Liver (tissue), 8 donors: ENCODE measurements at regions not wholly inside any gene's neighbourhood (a gene's known extent, or its start where the extent isn't known, plus 50 kb on each side); places are given as distances from the start of the nearest gene placed in this dataset.

Experiments used
- DNase-seq: peaks from one replicate; pipeline ENCODE4 v3.0.0-alpha.2; 2017; ENCODE audit warnings: low spot score
- H3K27ac ChIP-seq, 2 donors: one replicate each; pipeline ENCODE4 v1.7.0; 2013; ENCODE audit warnings: inconsistent platforms in 2 of 2, low read length in 2 of 2, control low read depth in 1 of 2, low read depth in 1 of 2, mild to moderate bottlenecking in 1 of 2
- H3K27me3 ChIP-seq, 4 donors: one replicate each; pipeline versions ENCODE4 v1.6.1 to v1.7.0; 2013; ENCODE audit warnings: low read length in 3 of 4, inconsistent platforms in 1 of 4, mild to moderate bottlenecking in 1 of 4, moderate library complexity in 1 of 4; ENCODE audit not compliant: control insufficient read depth in 4 of 4, insufficient read depth in 4 of 4
- H3K36me3 ChIP-seq, 4 donors: one replicate each; pipeline versions ENCODE4 v1.6.1 to v1.7.0; 2013; ENCODE audit warnings: low read length in 3 of 4, mild to moderate bottlenecking in 3 of 4, low read depth in 1 of 4, moderate library complexity in 1 of 4; ENCODE audit not compliant: control insufficient read depth in 4 of 4, insufficient read depth in 3 of 4
- H3K4me1 ChIP-seq, 4 donors: one replicate each; pipeline versions ENCODE4 v1.6.1 to v1.7.0; 2013; ENCODE audit warnings: low read length in 3 of 4, mild to moderate bottlenecking in 3 of 4, moderate library complexity in 1 of 4; ENCODE audit not compliant: control insufficient read depth in 4 of 4, insufficient read depth in 4 of 4
- H3K4me3 ChIP-seq, 3 donors: one replicate each; pipeline versions ENCODE4 v1.6.1 to v1.7.0; 2013; ENCODE audit warnings: low read length in 3 of 3, control low read depth in 1 of 3, low read depth in 1 of 3, mild to moderate bottlenecking in 1 of 3
- H3K9ac ChIP-seq, 2 donors: one replicate each; pipeline ENCODE4 v1.7.0; 2013; ENCODE audit warnings: low read length in 2 of 2, mild to moderate bottlenecking in 2 of 2, moderate library complexity in 2 of 2, control low read depth in 1 of 2, low read depth in 1 of 2
- H3K9me3 ChIP-seq, 4 donors: one replicate each; pipeline versions ENCODE4 v1.6.1 to v1.7.0; 2013; ENCODE audit warnings: low read length in 3 of 4; ENCODE audit not compliant: control insufficient read depth in 4 of 4
- EGR1 ChIP-seq, 2 donors: IDR thresholded peaks; 2 replicates each; pipeline ENCODE4 v1.6.1; 2016 to 2018; ENCODE audit warnings: antibody characterized with exemption in 2 of 2, low read depth in 2 of 2
- FOXA1 ChIP-seq: IDR thresholded peaks from 2 replicates; pipeline ENCODE4 v1.6.1; 2016; ENCODE audit warnings: antibody characterized with exemption
- FOXA2 ChIP-seq: IDR thresholded peaks from 2 replicates; pipeline ENCODE4 v1.6.1; 2016; ENCODE audit warnings: antibody characterized with exemption
- GABPA ChIP-seq, 2 donors: IDR thresholded peaks in 1 of 2; conservative IDR thresholded peaks in 1 of 2; 2 replicates each; pipeline ENCODE4 v1.6.1; 2016; ENCODE audit warnings: antibody characterized with exemption in 2 of 2, mild to moderate bottlenecking in 1 of 2, moderate library complexity in 1 of 2
- HNF4A ChIP-seq, 2 donors: conservative IDR thresholded peaks; 2 replicates each; pipeline ENCODE4 v1.6.1; 2016; ENCODE audit warnings: antibody characterized with exemption in 2 of 2, mild to moderate bottlenecking in 2 of 2
- HNF4G ChIP-seq: IDR thresholded peaks from 2 replicates; pipeline ENCODE4 v1.6.1; 2016; ENCODE audit warnings: antibody characterized with exemption
- JUND ChIP-seq, 2 donors: IDR thresholded peaks; 2 replicates each; pipeline ENCODE4 v1.6.1; 2016; ENCODE audit warnings: antibody characterized with exemption in 2 of 2
- NR2F2 ChIP-seq: IDR thresholded peaks from 2 replicates; pipeline ENCODE4 v1.6.1; 2016; ENCODE audit warnings: antibody characterized with exemption
- RAD21 ChIP-seq, 2 donors: IDR thresholded peaks; 2 replicates each; pipeline ENCODE4 v1.6.1; 2016; ENCODE audit warnings: antibody characterized with exemption in 2 of 2, mild to moderate bottlenecking in 2 of 2
- RXRA ChIP-seq, 2 donors: IDR thresholded peaks; 2 replicates each; pipeline ENCODE4 v1.6.1; 2017 to 2018; ENCODE audit warnings: antibody characterized with exemption in 2 of 2, mild to moderate bottlenecking in 1 of 2
- SP1 ChIP-seq: IDR thresholded peaks from 2 replicates; pipeline ENCODE4 v1.6.1; 2018; ENCODE audit warnings: antibody characterized with exemption, mild to moderate bottlenecking
- TAF1 ChIP-seq: conservative IDR thresholded peaks from 2 replicates; pipeline ENCODE4 v1.6.1; 2016; ENCODE audit warnings: antibody characterized with exemption, mild to moderate bottlenecking
- YY1 ChIP-seq: IDR thresholded peaks from 2 replicates; pipeline ENCODE4 v1.6.1; 2016; ENCODE audit warnings: antibody characterized with exemption, mild to moderate bottlenecking
- WGBS: extraction: QIAGEN DNeasy Blood & Tissue Kit; methylation state at CpG from one replicate; pipeline ENCODE4 v1.1.7; 2013; 5-methylcytosine and 5-hydroxymethylcytosine counted together
- TF ChIP-seq, protein P1 (sequence below): IDR thresholded peaks from 2 replicates; pipeline ENCODE4 v1.6.1; 2016; ENCODE audit warnings: antibody characterized with exemption, mild to moderate bottlenecking
- TF ChIP-seq, protein P2 (sequence below): IDR thresholded peaks from 2 replicates; pipeline ENCODE4 v1.6.1; 2016; ENCODE audit warnings: antibody characterized with exemption
- TF ChIP-seq, protein P3 (sequence below): IDR thresholded peaks from 2 replicates; pipeline ENCODE4 v1.6.1; 2016; ENCODE audit warnings: antibody characterized with exemption
- TF ChIP-seq, protein P4 (sequence below): IDR thresholded peaks from 2 replicates; pipeline ENCODE4 v1.6.1; 2016; ENCODE audit warnings: antibody characterized with exemption
- TF ChIP-seq, protein P5 (sequence below): fragments of 150-350 bp; IDR thresholded peaks from 2 replicates; pipeline ENCODE4 v1.5.1; 2017; ENCODE audit warnings: improper control_type of control experiment, low read depth, low read length; ENCODE audit not compliant: missing input control
- donor health status: healthy.
- donor health status: healthy.
- donor health status: healthy.
- donor health status: healthy.
- donor health status: healthy.

DNA sequence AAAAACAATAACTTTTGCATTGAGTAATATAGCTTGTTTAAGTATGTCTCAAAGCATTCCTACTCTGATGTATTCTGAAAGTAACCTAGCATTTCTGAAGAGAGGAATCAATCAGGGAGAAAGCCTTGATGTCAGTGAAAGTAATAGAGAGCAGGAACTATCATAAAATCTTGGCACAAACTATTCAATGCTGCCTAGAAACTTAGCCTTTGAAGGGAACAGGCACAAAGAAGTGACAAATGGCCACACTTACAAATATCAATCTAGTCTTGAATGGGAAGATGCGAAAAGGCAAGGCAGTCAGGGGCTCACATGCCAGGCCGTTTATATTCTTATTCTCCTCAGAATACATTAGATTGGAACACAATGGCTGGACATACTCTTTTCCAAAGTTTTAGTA, 576.5 kb upstream of the ANO3 start (continued):
- TF ChIP-seq, protein P1, sequence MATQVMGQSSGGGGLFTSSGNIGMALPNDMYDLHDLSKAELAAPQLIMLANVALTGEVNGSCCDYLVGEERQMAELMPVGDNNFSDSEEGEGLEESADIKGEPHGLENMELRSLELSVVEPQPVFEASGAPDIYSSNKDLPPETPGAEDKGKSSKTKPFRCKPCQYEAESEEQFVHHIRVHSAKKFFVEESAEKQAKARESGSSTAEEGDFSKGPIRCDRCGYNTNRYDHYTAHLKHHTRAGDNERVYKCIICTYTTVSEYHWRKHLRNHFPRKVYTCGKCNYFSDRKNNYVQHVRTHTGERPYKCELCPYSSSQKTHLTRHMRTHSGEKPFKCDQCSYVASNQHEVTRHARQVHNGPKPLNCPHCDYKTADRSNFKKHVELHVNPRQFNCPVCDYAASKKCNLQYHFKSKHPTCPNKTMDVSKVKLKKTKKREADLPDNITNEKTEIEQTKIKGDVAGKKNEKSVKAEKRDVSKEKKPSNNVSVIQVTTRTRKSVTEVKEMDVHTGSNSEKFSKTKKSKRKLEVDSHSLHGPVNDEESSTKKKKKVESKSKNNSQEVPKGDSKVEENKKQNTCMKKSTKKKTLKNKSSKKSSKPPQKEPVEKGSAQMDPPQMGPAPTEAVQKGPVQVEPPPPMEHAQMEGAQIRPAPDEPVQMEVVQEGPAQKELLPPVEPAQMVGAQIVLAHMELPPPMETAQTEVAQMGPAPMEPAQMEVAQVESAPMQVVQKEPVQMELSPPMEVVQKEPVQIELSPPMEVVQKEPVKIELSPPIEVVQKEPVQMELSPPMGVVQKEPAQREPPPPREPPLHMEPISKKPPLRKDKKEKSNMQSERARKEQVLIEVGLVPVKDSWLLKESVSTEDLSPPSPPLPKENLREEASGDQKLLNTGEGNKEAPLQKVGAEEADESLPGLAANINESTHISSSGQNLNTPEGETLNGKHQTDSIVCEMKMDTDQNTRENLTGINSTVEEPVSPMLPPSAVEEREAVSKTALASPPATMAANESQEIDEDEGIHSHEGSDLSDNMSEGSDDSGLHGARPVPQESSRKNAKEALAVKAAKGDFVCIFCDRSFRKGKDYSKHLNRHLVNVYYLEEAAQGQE = no peak
- TF ChIP-seq, protein P2, sequence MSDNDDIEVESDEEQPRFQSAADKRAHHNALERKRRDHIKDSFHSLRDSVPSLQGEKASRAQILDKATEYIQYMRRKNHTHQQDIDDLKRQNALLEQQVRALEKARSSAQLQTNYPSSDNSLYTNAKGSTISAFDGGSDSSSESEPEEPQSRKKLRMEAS = no peak

DNA sequence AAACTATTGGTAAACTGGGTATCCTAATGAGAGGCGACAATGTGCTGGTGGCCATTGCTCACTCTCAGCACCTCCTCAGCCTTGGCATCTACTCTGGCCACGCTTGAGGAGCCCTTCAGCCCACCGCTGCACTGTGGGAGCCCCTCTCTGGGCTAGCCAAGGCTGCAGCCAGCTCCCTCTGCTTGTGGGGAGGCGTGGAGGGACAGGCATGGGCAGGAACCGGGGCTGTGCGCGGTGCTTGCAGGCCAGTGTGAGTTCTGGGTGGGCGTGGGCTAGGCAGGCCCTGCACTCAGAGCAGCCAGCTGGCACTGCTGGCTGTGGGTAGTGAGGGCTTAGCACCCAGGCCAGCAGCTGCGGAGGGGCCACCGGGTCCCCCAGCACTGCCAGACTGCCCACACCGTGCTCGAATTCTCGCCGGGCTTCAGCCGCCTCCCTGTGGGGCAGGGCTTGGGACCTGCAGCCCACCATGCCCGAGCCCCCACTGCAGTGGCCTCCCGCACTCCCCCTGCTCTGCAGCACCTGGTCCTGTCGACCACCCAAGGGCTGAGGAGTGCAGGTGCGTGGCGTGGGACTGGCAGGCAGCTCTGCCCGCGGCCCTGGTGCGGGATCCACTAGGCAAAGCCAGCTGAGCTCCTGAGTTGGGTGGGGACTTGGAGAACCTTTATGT, 575.9 kb upstream of the ANO3 start:
- H3K4me1 ChIP-seq = no peaks in the 10 kb centered on the region
- TF ChIP-seq RXRA (IDR thresholded peaks at IDR 0.05) = no peak
- TF ChIP-seq, protein P2 = no peak
- H3K27ac ChIP-seq = no peak overlapping the region
- no peak for DNase-seq
- H3K9ac ChIP-seq = no peak overlapping the region
- H3K4me3 ChIP-seq = no peak overlapping the region
- no peaks in the 10 kb centered on the region for H3K9me3 ChIP-seq
- H3K27me3 ChIP-seq = no peaks in the 10 kb centered on the region
- no peaks in the 10 kb centered on the region for H3K36me3 ChIP-seq
- WGBS = 91% methylated on average over 23 of the region's 23 CpGs

DNA sequence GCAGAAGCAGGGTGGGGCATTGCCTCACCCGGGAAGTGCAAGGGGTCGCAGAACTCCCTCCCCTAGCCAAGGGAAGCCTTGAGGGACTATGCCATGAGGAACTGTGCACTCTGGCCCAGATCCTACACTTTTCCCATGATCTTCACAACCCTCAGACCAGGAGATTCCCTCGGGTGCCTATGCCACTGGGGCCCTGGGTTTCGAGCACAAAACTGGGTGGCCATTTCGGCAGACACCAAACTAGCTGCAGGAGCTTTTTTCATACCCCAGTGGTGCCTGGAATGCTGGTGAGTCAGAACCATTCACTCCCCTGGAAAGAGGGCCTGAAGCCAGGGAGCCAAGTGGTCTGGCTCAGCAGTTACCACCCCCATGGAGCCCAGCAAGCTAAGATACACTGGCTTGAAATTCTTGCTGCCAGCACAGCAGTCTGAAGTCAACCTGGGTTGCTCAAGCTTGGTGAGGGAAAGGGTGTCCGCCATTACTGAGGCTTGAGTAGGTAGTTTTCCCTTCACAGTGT, 573.7 kb upstream of the ANO3 start:
- H3K36me3 ChIP-seq = no peaks in the 10 kb centered on the region
- H3K9me3 ChIP-seq = no peaks in the 10 kb centered on the region
- 85% methylated on average over 6 of the region's 6 CpGs for WGBS
- no peaks in the 10 kb centered on the region for H3K27me3 ChIP-seq
- H3K9ac ChIP-seq = no peak overlapping the region
- no peaks in the 10 kb centered on the region for H3K4me1 ChIP-seq
- no peak overlapping the region for H3K4me3 ChIP-seq
- TF ChIP-seq, protein P1 = no peak
- TF ChIP-seq FOXA2 = no peak
- no peak for TF ChIP-seq JUND (IDR thresholded peaks at IDR 0.05)
- TF ChIP-seq, protein P3, sequence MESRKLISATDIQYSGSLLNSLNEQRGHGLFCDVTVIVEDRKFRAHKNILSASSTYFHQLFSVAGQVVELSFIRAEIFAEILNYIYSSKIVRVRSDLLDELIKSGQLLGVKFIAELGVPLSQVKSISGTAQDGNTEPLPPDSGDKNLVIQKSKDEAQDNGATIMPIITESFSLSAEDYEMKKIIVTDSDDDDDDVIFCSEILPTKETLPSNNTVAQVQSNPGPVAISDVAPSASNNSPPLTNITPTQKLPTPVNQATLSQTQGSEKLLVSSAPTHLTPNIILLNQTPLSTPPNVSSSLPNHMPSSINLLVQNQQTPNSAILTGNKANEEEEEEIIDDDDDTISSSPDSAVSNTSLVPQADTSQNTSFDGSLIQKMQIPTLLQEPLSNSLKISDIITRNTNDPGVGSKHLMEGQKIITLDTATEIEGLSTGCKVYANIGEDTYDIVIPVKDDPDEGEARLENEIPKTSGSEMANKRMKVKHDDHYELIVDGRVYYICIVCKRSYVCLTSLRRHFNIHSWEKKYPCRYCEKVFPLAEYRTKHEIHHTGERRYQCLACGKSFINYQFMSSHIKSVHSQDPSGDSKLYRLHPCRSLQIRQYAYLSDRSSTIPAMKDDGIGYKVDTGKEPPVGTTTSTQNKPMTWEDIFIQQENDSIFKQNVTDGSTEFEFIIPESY = no peak
- no peak for TF ChIP-seq SP1
- TF ChIP-seq RXRA (IDR thresholded peaks at IDR 0.05) = no peak
- TF ChIP-seq TAF1 = no peak
- no peak for TF ChIP-seq HNF4A (conservative IDR thresholded peaks at IDR 0.05)
- no peak for TF ChIP-seq RAD21 (IDR thresholded peaks at IDR 0.05)
- TF ChIP-seq EGR1 (IDR thresholded peaks at IDR 0.05; ENCODE audit: low read depth in 2 of 2) = no peak
- TF ChIP-seq, protein P4, sequence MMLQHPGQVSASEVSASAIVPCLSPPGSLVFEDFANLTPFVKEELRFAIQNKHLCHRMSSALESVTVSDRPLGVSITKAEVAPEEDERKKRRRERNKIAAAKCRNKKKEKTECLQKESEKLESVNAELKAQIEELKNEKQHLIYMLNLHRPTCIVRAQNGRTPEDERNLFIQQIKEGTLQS = no peak
- no peak for TF ChIP-seq NR2F2
- TF ChIP-seq GABPA (IDR thresholded peaks at IDR 0.05 in 1 of 2, conservative IDR thresholded peaks at IDR 0.05 in 1 of 2) = no peak
- TF ChIP-seq FOXA1 = no peak
- TF ChIP-seq, protein P5, sequence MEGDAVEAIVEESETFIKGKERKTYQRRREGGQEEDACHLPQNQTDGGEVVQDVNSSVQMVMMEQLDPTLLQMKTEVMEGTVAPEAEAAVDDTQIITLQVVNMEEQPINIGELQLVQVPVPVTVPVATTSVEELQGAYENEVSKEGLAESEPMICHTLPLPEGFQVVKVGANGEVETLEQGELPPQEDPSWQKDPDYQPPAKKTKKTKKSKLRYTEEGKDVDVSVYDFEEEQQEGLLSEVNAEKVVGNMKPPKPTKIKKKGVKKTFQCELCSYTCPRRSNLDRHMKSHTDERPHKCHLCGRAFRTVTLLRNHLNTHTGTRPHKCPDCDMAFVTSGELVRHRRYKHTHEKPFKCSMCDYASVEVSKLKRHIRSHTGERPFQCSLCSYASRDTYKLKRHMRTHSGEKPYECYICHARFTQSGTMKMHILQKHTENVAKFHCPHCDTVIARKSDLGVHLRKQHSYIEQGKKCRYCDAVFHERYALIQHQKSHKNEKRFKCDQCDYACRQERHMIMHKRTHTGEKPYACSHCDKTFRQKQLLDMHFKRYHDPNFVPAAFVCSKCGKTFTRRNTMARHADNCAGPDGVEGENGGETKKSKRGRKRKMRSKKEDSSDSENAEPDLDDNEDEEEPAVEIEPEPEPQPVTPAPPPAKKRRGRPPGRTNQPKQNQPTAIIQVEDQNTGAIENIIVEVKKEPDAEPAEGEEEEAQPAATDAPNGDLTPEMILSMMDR = no peak
- TF ChIP-seq YY1 = no peak
- TF ChIP-seq, protein P2 = no peak
- no peak for TF ChIP-seq HNF4G
- H3K27ac ChIP-seq = no peak overlapping the region
- no peak for DNase-seq
